GM19239 (cell line): ENCODE measurements at regions not wholly inside any gene's neighbourhood (a gene's known extent, or its start where the extent isn't known, plus 50 kb on each side); places are given as distances from the start of the nearest gene placed in this dataset.
"Not testable (repeated sequence)": the region's sequence is repeated elsewhere in the genome, so short reads cannot be mapped to it uniquely, and the experiment has no call there.

Source experiments
- DNase-seq: peaks from one replicate; pipeline ENCODE4 v3.0.0; 2011; ENCODE audit warnings: low spot score; ENCODE audit not compliant: insufficient read length
- FAIRE-seq: peaks from 2 replicates; lab custom pipeline; 2011; peaks lifted over from hg19 to GRCh38; lab: Jason Lieb, UNC

GRCh38 chr9:18061856-18062255 is 412.1 kb upstream of the ADAMTSL1 start:
- DNase-seq (no peak), FAIRE-seq (no peak)

- DNase-seq (no peak), FAIRE-seq (no peak)
Measured at GRCh38 chr9:18063856-18064390, 410.0 kb upstream of the ADAMTSL1 start.

DNA sequence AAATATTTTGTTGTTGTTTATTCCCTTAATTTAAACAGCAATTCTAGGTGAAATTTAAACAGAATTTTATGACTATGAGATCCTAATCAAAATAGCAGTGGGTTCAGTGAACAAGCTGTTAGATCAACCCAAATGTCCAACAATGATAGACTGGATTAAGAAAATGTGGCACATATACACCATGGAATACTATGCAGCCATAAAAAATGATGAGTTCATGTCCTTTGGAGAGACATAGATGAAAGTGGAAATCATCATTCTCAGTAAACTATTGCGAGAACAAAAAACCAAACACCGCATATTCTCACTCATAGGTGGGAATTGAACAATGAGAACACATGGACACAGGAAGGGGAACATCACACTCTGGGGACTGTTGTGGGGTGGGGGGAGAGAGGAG is 407.3 kb upstream of the ADAMTSL1 start:
- not testable (repeated sequence) for FAIRE-seq, DNase-seq

- FAIRE-seq, result no peak
Measured at GRCh38 chr9:18067548-18068120, 406.3 kb upstream of the ADAMTSL1 start.

DNA sequence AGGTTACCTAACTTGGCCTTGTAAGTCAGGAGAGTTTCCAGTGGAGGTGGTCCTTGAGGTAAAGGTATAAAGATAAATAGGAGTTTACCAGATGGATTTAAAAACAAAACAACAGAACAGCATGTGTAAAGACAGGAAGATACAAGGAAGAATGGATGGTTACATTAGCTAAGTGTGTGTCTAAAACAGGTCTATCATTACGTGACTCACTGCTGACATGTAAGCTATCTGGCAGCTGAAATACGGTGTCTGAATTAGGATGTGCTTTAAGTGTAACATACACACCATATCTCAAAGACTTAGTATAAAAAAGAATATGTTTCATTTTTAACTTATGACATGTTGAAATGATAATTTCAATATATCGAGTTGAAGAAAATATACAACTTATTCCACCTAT is 405.1 kb upstream of the ADAMTSL1 start:
- no peak for FAIRE-seq

More at GRCh38 chr9:18067548-18068120, 406.3 kb upstream of the ADAMTSL1 start:
- DNase-seq, result no peak

GRCh38 chr9:18071651-18072060 is 402.3 kb upstream of the ADAMTSL1 start:
- DNase-seq, result no peak

More for the DNA sequence above, 405.1 kb upstream of the ADAMTSL1 start:
- no peak for DNase-seq

GRCh38 chr9:18073002-18073401 is 401.0 kb upstream of the ADAMTSL1 start:
- DNase-seq (no peak), FAIRE-seq (no peak)

More at GRCh38 chr9:18071651-18072060, 402.3 kb upstream of the ADAMTSL1 start:
- no peak for FAIRE-seq

GRCh38 chr9:18074041-18074440 is 399.9 kb upstream of the ADAMTSL1 start:
- DNase-seq (no peak), FAIRE-seq (no peak)

GRCh38 chr9:18075253-18075952 is 398.6 kb upstream of the ADAMTSL1 start:
- no peak for DNase-seq
- FAIRE-seq, result no peak

DNA sequence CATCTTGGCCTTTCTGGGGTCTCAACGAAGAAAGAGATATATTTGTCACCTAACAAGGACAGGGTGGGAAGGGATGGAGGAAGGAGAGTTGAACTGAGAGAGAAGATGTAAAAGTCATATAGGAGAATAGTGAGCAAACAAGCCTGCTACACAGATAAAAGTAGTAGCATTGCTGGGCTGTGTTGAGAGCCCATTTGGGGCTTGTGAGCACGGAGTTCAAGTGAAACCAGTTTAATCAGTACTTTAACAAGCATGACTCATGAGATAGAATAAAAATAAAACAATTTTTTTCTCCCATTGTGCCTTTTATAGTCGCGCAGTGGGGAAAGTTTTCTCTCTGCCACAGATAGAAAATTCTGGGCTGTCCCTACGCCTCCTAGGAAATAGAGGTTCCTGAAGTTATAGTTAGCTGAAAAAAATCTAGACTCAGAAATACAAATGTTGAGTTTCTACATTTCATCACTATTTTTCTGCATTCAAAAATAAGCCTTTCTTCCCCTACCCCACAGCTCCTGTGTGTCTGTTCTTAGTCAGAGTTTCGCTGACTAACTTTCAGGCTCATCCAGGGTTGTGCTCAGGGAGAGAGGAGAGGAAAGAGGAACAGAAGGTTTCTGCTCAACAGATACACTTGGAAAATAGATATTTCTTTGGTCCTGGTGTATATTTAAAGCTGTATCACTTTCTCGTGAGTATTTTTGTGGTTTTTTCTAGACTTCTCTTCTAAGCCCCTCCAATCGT is 395.8 kb upstream of the ADAMTSL1 start:
- FAIRE-seq (no peak), DNase-seq (no peak)

DNA sequence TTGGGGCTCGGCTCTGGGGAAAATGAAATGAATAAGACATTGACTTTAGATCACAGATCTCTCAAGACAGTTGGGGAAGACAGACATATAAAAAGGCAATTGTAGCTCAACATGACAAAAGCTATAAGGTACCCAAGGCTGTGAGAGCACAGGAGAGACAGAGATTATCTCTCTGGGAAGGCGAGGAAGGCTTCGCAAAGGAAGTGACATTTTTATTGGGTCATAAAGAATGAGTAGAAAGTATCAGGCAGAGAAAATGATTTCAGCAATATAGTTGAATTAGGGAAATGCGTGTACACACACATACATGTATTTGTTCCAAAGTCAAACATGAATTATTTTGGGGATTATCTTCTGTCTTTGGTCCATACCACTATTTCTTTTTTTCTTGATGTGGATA is 381.8 kb upstream of the ADAMTSL1 start:
- no peak for DNase-seq
- no peak for FAIRE-seq

DNA sequence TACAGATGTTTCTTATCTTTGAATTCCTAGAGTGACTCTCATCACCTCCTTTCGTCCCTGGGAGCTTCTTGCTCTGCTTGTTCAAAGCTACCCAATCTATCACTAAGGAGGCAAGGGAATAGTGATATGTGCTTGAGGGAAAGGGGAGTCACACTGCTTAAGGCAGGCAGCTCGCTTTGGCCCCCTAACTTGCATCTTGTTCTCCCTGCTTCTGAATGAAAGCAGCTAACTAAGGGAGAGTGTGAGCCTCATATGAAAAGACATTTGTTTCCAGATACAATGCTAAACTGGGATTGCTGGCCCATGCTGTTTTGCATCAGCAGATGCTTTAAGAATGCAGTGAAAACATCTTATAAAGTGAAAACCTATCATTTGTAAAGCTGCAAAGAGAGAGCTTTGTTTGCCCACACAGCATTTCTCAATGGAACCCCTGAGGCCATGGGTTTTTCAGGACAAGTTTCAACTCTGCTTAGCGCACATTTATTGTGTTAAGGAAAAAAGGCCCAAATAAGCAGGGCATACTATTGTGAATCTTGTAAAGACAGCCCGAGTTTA is 367.9 kb upstream of the ADAMTSL1 start:
- no peak for FAIRE-seq
- no peak for DNase-seq

DNA sequence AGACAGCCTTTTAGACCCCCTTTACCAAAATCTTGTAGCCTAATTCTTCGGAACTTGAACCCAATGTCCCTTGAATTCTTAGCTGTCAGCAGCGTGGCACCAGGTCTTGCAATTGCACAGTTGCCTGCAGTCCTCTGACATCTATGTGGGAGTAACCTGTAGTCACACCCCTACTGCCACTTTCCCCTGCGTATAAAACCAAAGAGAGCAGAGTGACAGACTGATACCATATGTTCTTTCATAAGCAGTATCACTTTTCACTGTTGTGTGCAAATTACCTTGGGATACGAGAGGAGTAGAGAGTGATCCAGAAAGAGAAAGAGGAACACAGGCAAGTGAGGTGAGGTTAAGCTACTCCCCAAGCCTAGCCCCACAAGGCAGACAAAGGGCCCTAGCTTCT is 364.3 kb upstream of the ADAMTSL1 start:
- FAIRE-seq, result no peak
- DNase-seq, result no peak

GRCh38 chr9:18111146-18111545 is 362.8 kb upstream of the ADAMTSL1 start:
- no peak for DNase-seq
- FAIRE-seq, result no peak

DNA sequence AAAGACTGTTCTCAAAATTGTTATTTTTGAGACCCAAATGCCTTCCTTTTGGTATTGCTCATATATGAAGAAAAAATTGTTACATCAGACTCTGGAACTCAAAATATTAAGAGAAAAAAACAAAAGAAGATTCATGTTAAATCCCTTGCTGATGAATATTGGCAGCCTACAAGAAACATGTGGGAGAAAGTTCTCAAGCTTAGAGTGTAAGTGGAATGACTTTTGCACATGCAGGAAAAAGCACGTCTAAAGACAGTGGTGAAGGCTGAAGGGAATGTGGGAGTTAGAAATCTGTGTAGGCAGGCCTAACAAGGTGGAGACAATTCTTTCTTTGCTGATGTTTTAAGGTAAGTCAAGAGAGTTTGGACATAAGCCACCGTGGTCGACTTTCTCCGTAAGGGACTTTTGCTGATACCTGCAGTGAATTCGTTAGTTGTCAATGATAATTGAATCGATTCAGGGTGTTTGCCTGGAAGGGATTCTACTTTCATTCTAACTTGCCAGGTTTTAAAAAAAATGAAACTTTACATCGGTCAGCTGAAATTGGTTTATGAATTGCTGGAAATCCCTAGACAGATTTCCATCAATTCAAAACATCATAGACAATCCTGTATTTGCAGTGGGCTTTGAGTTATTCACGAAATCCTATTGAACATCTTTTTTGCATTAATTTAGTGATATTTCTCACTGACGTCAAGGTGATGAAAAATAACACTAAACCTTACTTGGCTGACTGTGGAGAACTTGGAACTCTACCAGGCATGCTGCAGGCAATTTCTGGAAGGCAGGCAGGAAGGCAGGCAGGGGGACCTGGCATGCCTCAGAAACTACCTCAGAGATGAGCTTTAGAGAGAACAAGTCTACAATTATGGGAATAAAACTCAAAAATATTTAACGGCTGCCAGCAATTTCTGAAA is 359.1 kb upstream of the ADAMTSL1 start:
- no peak for FAIRE-seq
- DNase-seq, result no peak

- DNase-seq, result no peak
- FAIRE-seq, result no peak
Measured at GRCh38 chr9:18118268-18118667, 355.7 kb upstream of the ADAMTSL1 start.

- FAIRE-seq, result no peak
Measured at GRCh38 chr9:18122171-18122570, 351.8 kb upstream of the ADAMTSL1 start.

GRCh38 chr9:18124760-18125159 is 349.2 kb upstream of the ADAMTSL1 start:
- FAIRE-seq (no peak), DNase-seq (no peak)

More at GRCh38 chr9:18122171-18122570, 351.8 kb upstream of the ADAMTSL1 start:
- DNase-seq, result no peak

GRCh38 chr9:18126831-18127498 is 347.0 kb upstream of the ADAMTSL1 start:
- no peak for FAIRE-seq
- no peak for DNase-seq
